HepG2 (cell line): ENCODE measurements at regions not wholly inside any gene's neighbourhood (a gene's known extent, or its start where the extent isn't known, plus 50 kb on each side); places are given as distances from the start of the nearest gene placed in this dataset.

Experiments
- ATAC-seq: fragments of 200-7000 bp; cut with Tn5 transposase; 3 replicates; pipeline ENCODE4 v1.9.1; 2020; ENCODE audit warnings: mild to moderate bottlenecking, moderate library complexity
- BruUV-seq: library from RNA; stranded (reverse); fragments of 400-500 nt; replicated peaks from 2 replicates; lab custom pipeline; 2021; lab: Mats Ljungman, UMichigan
- CTCF ChIA-PET: fragments of 300-600 bp; formaldehyde crosslinking; extraction: SDS; loops from one replicate; lab custom pipeline; 2021; ENCODE audit warnings: low total read pairs, inconsistent platforms, low intra/inter-chr PET ratio; lab: Yijun Ruan, JAX
- POLR2A ChIA-PET: fragments of 350-600 bp; sonication (Branson Sonifier 250); formaldehyde crosslinking; loops from one replicate; lab custom pipeline; 2020; ENCODE audit warnings: antibody characterized with exemption, inconsistent platforms; lab: Yijun Ruan, JAX
- DNase-seq: peaks from one replicate; pipeline ENCODE4 v3.0.0-alpha.2; 2015; ENCODE audit warnings: low spot score
- FAIRE-seq: peaks from 3 replicates; lab custom pipeline; 2011; peaks lifted over from hg19 to GRCh38; lab: Jason Lieb, UNC
- H2AFZ ChIP-seq: one replicate; pipeline ENCODE4 v1.6.1; 2011; ENCODE audit warnings: low read length, inconsistent platforms
- H3K27ac ChIP-seq: fragments of 300-600 bp; 3 replicates; pipeline ENCODE4 v1.8.0; 2011; ENCODE audit warnings: mixed run types, mild to moderate bottlenecking, mixed read lengths, low read length, inconsistent platforms; ENCODE audit not compliant: insufficient read depth; ENCODE audit errors: extremely low read length
- H3K27me3 ChIP-seq, 2 experiments: fragments of 200-600 bp in 1 of 2; 2 replicates in 1 of 2; 3 replicates in 1 of 2; pipeline versions ENCODE4 v1.6.0 to v1.8.0; 2011; ENCODE audit warnings: low read length in 2 of 2, mild to moderate bottlenecking in 2 of 2, moderate library complexity in 2 of 2, inconsistent platforms in 1 of 2; ENCODE audit not compliant: insufficient read depth in 2 of 2, control insufficient read depth in 1 of 2
- H3K36me3 ChIP-seq, 2 experiments: fragments of 200-600 bp in 1 of 2; replicated peaks in 1 of 2; 2 replicates in 1 of 2; 3 replicates in 1 of 2; pipeline versions ENCODE4 v1.5.1 to v1.8.0; 2011; ENCODE audit warnings: low read length in 2 of 2, inconsistent platforms in 1 of 2; ENCODE audit not compliant: insufficient read depth in 2 of 2, control insufficient read depth in 1 of 2
- H3K4me1 ChIP-seq: 2 replicates; pipeline ENCODE4 v1.5.1; 2012; ENCODE audit warnings: low read length, inconsistent platforms; ENCODE audit not compliant: insufficient read depth
- H3K4me2 ChIP-seq: 2 replicates; pipeline ENCODE4 v1.6.0; 2011; ENCODE audit warnings: low read depth, low read length, inconsistent platforms
- H3K4me3 ChIP-seq, 3 experiments: fragments of 200-600 bp in 1 of 3; sonication (generic), shearing (Covaris generic) in 1 of 3; replicated peaks in 1 of 3; 2 replicates each; pipeline ENCODE4 v1.5.1; 2011 to 2016; ENCODE audit warnings: low read length in 3 of 3, inconsistent platforms in 2 of 3, low read depth in 2 of 3, mild to moderate bottlenecking in 2 of 3, control low read depth in 1 of 3, mixed read lengths in 1 of 3; ENCODE audit not compliant: insufficient read depth in 1 of 3
- H3K79me2 ChIP-seq: one replicate; pipeline ENCODE4 v1.6.1; 2011; ENCODE audit warnings: low read length, inconsistent platforms; ENCODE audit not compliant: insufficient read depth
- H3K9ac ChIP-seq: 2 replicates; pipeline ENCODE4 v1.6.0; 2011; ENCODE audit warnings: mild to moderate bottlenecking, low read depth, low read length, inconsistent platforms; ENCODE audit not compliant: insufficient read depth
- H3K9me3 ChIP-seq: 2 replicates; pipeline ENCODE4 v1.5.1; 2012; ENCODE audit warnings: mild to moderate bottlenecking, low read length
- H4K20me1 ChIP-seq: 2 replicates; pipeline ENCODE4 v1.6.0; 2011; ENCODE audit warnings: inconsistent platforms, mild to moderate bottlenecking, low read length, moderate library complexity; ENCODE audit not compliant: insufficient read depth
- BORCS8-MEF2B ChIP-seq: sonication (generic); formaldehyde crosslinking; IDR thresholded peaks from 2 replicates; pipeline ENCODE4 v1.8.0; 2022; ENCODE audit warnings: mild to moderate bottlenecking, missing genetic modification reagents
- DZIP1 ChIP-seq: sonication (generic); formaldehyde crosslinking; IDR thresholded peaks from 2 replicates; pipeline ENCODE4 v1.5.0; 2020; ENCODE audit warnings: mild to moderate bottlenecking, missing genetic modification reagents
- ETV6 ChIP-seq: sonication (generic); formaldehyde crosslinking; conservative IDR thresholded peaks from 2 replicates; pipeline ENCODE4 v1.4.0; 2020; ENCODE audit warnings: missing genetic modification reagents
- KAT8 ChIP-seq: IDR thresholded peaks from 2 replicates; pipeline ENCODE4 v1.6.1; 2016; ENCODE audit warnings: missing genetic modification reagents, missing compliant biosample characterization
- MAX ChIP-seq: IDR thresholded peaks from 2 replicates; pipeline ENCODE4 v1.6.1; 2012; ENCODE audit warnings: inconsistent platforms
- MEIS1 ChIP-seq: sonication (generic); formaldehyde crosslinking; IDR thresholded peaks from 2 replicates; pipeline ENCODE4 v1.9.0; 2021; ENCODE audit warnings: mild to moderate bottlenecking, missing genetic modification reagents, moderate library complexity, borderline replicate concordance
- POLR2AphosphoS2 ChIP-seq: IDR thresholded peaks from 2 replicates; pipeline ENCODE4 v1.6.1; 2011; ENCODE audit warnings: low read depth, low read length, improper control_type of control experiment
- SRSF9 ChIP-seq: fragments of 200-400 bp; formaldehyde crosslinking; IDR thresholded peaks from 2 replicates; pipeline ENCODE4 v1.6.1; 2018; ENCODE audit warnings: borderline replicate concordance, mild to moderate bottlenecking, low read depth, low read length; ENCODE audit not compliant: insufficient read depth, poor library complexity, severe bottlenecking
- STAT6 ChIP-seq: sonication (generic); formaldehyde crosslinking; IDR thresholded peaks from 2 replicates; pipeline ENCODE4 v1.4.0; 2020; ENCODE audit warnings: missing genetic modification reagents, mild to moderate bottlenecking, borderline replicate concordance
- ZKSCAN8 ChIP-seq: IDR thresholded peaks from 2 replicates; pipeline ENCODE4 v1.6.1; 2016; ENCODE audit warnings: borderline replicate concordance, missing genetic modification reagents, missing compliant biosample characterization
- ZMYM4 ChIP-seq: sonication (generic); formaldehyde crosslinking; IDR thresholded peaks from 2 replicates; pipeline ENCODE4 v1.8.1; 2023; ENCODE audit warnings: mild to moderate bottlenecking, missing genetic modification reagents
- ZNF563 ChIP-seq: sonication (generic); formaldehyde crosslinking; IDR thresholded peaks from 2 replicates; pipeline ENCODE4 v1.8.0; 2022; ENCODE audit warnings: mild to moderate bottlenecking, moderate library complexity, missing genetic modification reagents
- ZNF572 ChIP-seq: sonication (generic); formaldehyde crosslinking; IDR thresholded peaks from 2 replicates; pipeline ENCODE4 v1.5.1; 2020; ENCODE audit warnings: mild to moderate bottlenecking, missing genetic modification reagents
- ZNF780A ChIP-seq: sonication (generic); formaldehyde crosslinking; IDR thresholded peaks from 2 replicates; pipeline ENCODE4 v1.8.0; 2022; ENCODE audit warnings: mild to moderate bottlenecking, missing genetic modification reagents, moderate library complexity
- ZNF883 ChIP-seq: sonication (generic); formaldehyde crosslinking; IDR thresholded peaks from 2 replicates; pipeline ENCODE4 v1.5.1; 2020; ENCODE audit warnings: mild to moderate bottlenecking, missing genetic modification reagents; ENCODE audit errors: not compliant biosample characterization
- in situ Hi-C: cut with HindIII; loops from 2 replicates; pipeline ENCODE4 v1.10.0; 2017; ENCODE audit warnings: low pct_unique_long_range_greater_than_20kb; ENCODE audit not compliant: extremely low pct_ligation_motif_present
- intact Hi-C: fragments of 100-400 bp; cut with micrococcal nuclease; formaldehyde crosslinking; loops from one replicate; pipeline ENCODE4 v1.10.0; 2022; ENCODE audit not compliant: unreplicated experiment
- TF ChIP-seq, protein P1 (sequence below): sonication (generic); formaldehyde crosslinking; IDR thresholded peaks from 2 replicates; pipeline ENCODE4 v1.9.0; 2021; ENCODE audit warnings: missing genetic modification reagents, borderline replicate concordance
- TF ChIP-seq, protein P2 (sequence below): sonication (generic); formaldehyde crosslinking; IDR thresholded peaks from 2 replicates; pipeline ENCODE4 v1.5.0; 2020; ENCODE audit warnings: missing genetic modification reagents

GRCh38 chr5:97923496-97923895 is 740.4 kb upstream of the RIOK2 start:
- Histone ChIP-seq H3K9me3 (no peaks in the 10 kb centered on the region), H3K27me3 (no peaks in the 10 kb centered on the region), H3K4me3 (no peak overlapping the region), H4K20me1 (no peaks in the 10 kb centered on the region), H3K36me3 (no peaks in the 10 kb centered on the region), H3K9ac (no peak overlapping the region), H3K4me1 (no peaks in the 10 kb centered on the region), H3K79me2 (no peaks in the 10 kb centered on the region), H2AFZ (no peak overlapping the region), H3K4me2 (no peak overlapping the region), H3K27ac (no peak overlapping the region)
- intact Hi-C loops: no loop called here
- DNase-seq (no peak), ATAC-seq (no peak), FAIRE-seq (no peak)
- POLR2A ChIA-PET: no interaction called here
- in situ Hi-C loops: no loop called here
- BruUV-seq: no TSS peak
- CTCF ChIA-PET: no interaction called here
- TF ChIP-seq ZNF780A (CRISPR knock-in tag): no peak
- TF ChIP-seq MAX: no peak
- TF ChIP-seq MEIS1 (CRISPR knock-in tag): no peak
- TF ChIP-seq BORCS8-MEF2B (CRISPR knock-in tag): no peak
- no peak for TF ChIP-seq ETV6
- TF ChIP-seq, protein P1, sequence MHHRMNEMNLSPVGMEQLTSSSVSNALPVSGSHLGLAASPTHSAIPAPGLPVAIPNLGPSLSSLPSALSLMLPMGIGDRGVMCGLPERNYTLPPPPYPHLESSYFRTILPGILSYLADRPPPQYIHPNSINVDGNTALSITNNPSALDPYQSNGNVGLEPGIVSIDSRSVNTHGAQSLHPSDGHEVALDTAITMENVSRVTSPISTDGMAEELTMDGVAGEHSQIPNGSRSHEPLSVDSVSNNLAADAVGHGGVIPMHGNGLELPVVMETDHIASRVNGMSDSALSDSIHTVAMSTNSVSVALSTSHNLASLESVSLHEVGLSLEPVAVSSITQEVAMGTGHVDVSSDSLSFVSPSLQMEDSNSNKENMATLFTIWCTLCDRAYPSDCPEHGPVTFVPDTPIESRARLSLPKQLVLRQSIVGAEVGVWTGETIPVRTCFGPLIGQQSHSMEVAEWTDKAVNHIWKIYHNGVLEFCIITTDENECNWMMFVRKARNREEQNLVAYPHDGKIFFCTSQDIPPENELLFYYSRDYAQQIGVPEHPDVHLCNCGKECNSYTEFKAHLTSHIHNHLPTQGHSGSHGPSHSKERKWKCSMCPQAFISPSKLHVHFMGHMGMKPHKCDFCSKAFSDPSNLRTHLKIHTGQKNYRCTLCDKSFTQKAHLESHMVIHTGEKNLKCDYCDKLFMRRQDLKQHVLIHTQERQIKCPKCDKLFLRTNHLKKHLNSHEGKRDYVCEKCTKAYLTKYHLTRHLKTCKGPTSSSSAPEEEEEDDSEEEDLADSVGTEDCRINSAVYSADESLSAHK: no peak
- TF ChIP-seq SRSF9: no peak
- TF ChIP-seq DZIP1 (CRISPR knock-in tag): no peak
- no peak for TF ChIP-seq ZNF563 (CRISPR knock-in tag)
- no peak for TF ChIP-seq ZNF883 (CRISPR knock-in tag)
- TF ChIP-seq, protein P2, sequence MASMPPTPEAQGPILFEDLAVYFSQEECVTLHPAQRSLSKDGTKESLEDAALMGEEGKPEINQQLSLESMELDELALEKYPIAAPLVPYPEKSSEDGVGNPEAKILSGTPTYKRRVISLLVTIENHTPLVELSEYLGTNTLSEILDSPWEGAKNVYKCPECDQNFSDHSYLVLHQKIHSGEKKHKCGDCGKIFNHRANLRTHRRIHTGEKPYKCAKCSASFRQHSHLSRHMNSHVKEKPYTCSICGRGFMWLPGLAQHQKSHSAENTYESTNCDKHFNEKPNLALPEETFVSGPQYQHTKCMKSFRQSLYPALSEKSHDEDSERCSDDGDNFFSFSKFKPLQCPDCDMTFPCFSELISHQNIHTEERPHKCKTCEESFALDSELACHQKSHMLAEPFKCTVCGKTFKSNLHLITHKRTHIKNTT (CRISPR knock-in tag): no peak
- TF ChIP-seq POLR2AphosphoS2: no peak
- TF ChIP-seq ZKSCAN8 (CRISPR knock-in tag): no peak
- TF ChIP-seq ZNF572 (CRISPR knock-in tag): no peak
- TF ChIP-seq KAT8: no peak
- no peak for TF ChIP-seq ZMYM4
- TF ChIP-seq STAT6 (CRISPR knock-in tag): no peak
